Breast epithelium (tissue), 3 donors: ENCODE measurements at regions not wholly inside any gene's neighbourhood (a gene's known extent, or its start where the extent isn't known, plus 50 kb on each side); places are given as distances from the start of the nearest gene placed in this dataset.

Experiments
- CTCF ChIP-seq, 3 donors: fragments of 450-650 bp; IDR thresholded peaks; one replicate each; pipeline ENCODE4 v1.5.1; 2016 to 2017; ENCODE audit warnings: antibody characterized with exemption in 3 of 3, mild to moderate bottlenecking in 3 of 3, moderate library complexity in 3 of 3
- POLR2A ChIP-seq: fragments of 450-650 bp; IDR thresholded peaks from one replicate; pipeline ENCODE4 v1.6.1; 2016; ENCODE audit warnings: antibody characterized with exemption, mild to moderate bottlenecking, moderate library complexity
- POLR2AphosphoS5 ChIP-seq, 3 donors: sonication (generic); formaldehyde crosslinking; IDR thresholded peaks; one replicate each; pipeline ENCODE4 v1.6.1; 2017; ENCODE audit warnings: antibody characterized with exemption in 3 of 3

GRCh38 chr12:127172861-127173260, 1094.1 kb upstream of the TMEM132C start:
- TF ChIP-seq CTCF (IDR thresholded peaks at IDR 0.05) (no peak), POLR2A (no peak), POLR2AphosphoS5 (IDR thresholded peaks at IDR 0.05) (no peak)
